NB4 (cell line): ENCODE measurements at regions not wholly inside any gene's neighbourhood (a gene's known extent, or its start where the extent isn't known, plus 50 kb on each side); places are given as distances from the start of the nearest gene placed in this dataset.
"Not testable (repeated sequence)": the region's sequence is repeated elsewhere in the genome, so short reads cannot be mapped to it uniquely, and the experiment has no call there.

Experiments
- DNase-seq: peaks from one replicate; pipeline ENCODE4 v3.0.0; 2010; ENCODE audit warnings: low read depth
- H3K4me3 ChIP-seq: one replicate; pipeline ENCODE4 v1.5.1; 2011; ENCODE audit warnings: mild to moderate bottlenecking, low read depth, low read length, moderate library complexity
- MYC ChIP-seq: IDR thresholded peaks from 2 replicates; pipeline ENCODE4 v1.6.1; 2011; ENCODE audit warnings: low read depth, low read length
- POLR2A ChIP-seq: IDR thresholded peaks from 2 replicates; pipeline ENCODE4 v1.6.1; 2011; ENCODE audit warnings: mild to moderate bottlenecking; ENCODE audit not compliant: insufficient read length; ENCODE audit errors: extremely low read depth
- TF ChIP-seq, protein P1 (sequence below): IDR thresholded peaks from 2 replicates; pipeline ENCODE4 v1.6.1; 2011; ENCODE audit warnings: low read depth, low read length
- TF ChIP-seq, protein P2 (sequence below): IDR thresholded peaks from one replicate; pipeline ENCODE4 v1.5.1; 2012; ENCODE audit warnings: low read depth, low read length

GRCh38 chr1:74857676-74858075 lies 124.7 kb downstream of the TYW3 start:
- H3K4me3 ChIP-seq: no peak overlapping the region

DNA sequence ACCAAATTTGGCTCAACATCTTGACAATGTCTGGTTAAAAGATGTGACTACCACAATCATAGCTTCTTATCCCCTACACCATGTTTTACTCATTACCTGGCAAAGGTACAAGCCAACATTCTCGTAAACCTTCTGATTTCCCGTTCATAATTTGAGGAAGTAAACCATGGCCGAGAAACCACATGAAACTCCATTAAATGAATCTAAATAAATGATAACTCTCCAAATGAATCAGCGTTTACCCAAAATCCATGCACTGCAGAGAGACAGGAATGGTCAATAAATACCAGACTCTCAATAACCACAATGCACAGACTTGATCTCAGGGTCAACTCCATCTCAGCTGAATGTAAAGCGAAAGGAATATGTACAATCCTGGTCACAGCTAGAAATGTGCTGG lies 125.2 kb downstream of the TYW3 start:
- TF ChIP-seq, protein P1, sequence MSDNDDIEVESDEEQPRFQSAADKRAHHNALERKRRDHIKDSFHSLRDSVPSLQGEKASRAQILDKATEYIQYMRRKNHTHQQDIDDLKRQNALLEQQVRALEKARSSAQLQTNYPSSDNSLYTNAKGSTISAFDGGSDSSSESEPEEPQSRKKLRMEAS: no peak
- TF ChIP-seq, protein P2, sequence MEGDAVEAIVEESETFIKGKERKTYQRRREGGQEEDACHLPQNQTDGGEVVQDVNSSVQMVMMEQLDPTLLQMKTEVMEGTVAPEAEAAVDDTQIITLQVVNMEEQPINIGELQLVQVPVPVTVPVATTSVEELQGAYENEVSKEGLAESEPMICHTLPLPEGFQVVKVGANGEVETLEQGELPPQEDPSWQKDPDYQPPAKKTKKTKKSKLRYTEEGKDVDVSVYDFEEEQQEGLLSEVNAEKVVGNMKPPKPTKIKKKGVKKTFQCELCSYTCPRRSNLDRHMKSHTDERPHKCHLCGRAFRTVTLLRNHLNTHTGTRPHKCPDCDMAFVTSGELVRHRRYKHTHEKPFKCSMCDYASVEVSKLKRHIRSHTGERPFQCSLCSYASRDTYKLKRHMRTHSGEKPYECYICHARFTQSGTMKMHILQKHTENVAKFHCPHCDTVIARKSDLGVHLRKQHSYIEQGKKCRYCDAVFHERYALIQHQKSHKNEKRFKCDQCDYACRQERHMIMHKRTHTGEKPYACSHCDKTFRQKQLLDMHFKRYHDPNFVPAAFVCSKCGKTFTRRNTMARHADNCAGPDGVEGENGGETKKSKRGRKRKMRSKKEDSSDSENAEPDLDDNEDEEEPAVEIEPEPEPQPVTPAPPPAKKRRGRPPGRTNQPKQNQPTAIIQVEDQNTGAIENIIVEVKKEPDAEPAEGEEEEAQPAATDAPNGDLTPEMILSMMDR: no peak
- no peak for TF ChIP-seq POLR2A
- TF ChIP-seq MYC: no peak
- no peak overlapping the region for H3K4me3 ChIP-seq
- DNase-seq: no peak

More at GRCh38 chr1:74857676-74858075, 124.7 kb downstream of the TYW3 start:
- TF ChIP-seq, protein P1: no peak
- TF ChIP-seq, protein P2: no peak
- TF ChIP-seq MYC: no peak
- TF ChIP-seq POLR2A: no peak
- DNase-seq: no peak

DNA sequence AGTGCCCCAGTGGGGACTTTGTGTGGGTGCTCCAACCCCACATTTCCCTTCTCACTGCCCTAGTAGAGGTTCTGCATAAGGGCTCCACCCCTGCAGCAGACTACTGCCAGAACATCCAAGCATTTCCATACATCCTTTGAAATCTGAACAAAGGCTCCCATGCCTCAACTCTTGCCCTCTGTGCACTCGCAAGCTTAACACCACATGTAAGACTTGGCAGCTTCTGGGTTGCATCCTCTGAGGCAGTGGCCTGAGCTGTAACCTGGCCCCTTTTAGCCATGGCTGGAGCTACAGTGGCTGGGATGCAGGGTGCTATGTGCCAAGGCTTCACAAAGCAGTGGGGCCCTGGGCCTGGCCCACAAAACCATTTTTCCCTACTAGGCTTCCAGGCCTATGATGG lies 128.9 kb downstream of the TYW3 start:
- TF ChIP-seq MYC (no peak), POLR2A (no peak)
- TF ChIP-seq, protein P2: no peak
- TF ChIP-seq, protein P1: no peak
- DNase-seq: no peak
- H3K4me3 ChIP-seq: no peak overlapping the region

- DNase-seq: no peak
- TF ChIP-seq, protein P1: no peak
- TF ChIP-seq POLR2A: no peak
- TF ChIP-seq, protein P2: no peak
- TF ChIP-seq MYC: no peak
- no peak overlapping the region for H3K4me3 ChIP-seq
Measured at GRCh38 chr1:74869702-74870101, 136.8 kb downstream of the TYW3 start.

GRCh38 chr1:74877366-74877765 lies 144.4 kb downstream of the TYW3 start:
- not testable (repeated sequence) for H3K4me3 ChIP-seq, DNase-seq

- TF ChIP-seq MYC: no peak
- TF ChIP-seq POLR2A: no peak
- TF ChIP-seq, protein P2: no peak
- TF ChIP-seq, protein P1: no peak
- H3K4me3 ChIP-seq: no peak overlapping the region
- no peak for DNase-seq
Measured at GRCh38 chr1:74895411-74895810, 162.5 kb downstream of the TYW3 start.
